ENCODE measurements at regions not wholly inside any gene's neighbourhood (a gene's known extent, or its start where the extent isn't known, plus 50 kb on each side); places are given as distances from the start of the nearest gene placed in this dataset.

DNA sequence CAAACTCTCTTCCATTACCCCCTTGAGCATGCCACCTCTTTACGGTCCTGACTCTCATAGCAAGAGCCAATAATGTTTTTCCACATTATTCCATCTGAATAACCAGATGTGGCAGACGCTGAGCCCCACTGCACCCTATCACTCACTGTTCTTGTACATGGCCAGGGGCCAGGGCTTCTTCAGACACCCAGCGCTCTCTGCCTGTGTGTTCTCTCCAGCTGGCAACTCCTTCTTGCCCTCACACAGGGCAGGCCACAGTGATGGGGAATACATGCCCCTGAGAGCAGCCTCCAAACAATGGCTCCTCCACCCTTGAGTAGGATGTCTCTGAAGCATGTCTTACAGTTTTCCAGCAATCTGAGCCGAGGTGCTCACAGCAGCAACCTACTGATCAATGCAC, 50.8 kb upstream of the STIM2 start:
- no peak for DNase-seq
- ChIA-PET POLR2A (ENCODE audit: unreplicated experiment) (no interaction called here), CTCF (no interaction called here)
- in situ Hi-C loops (cut with MboI; ENCODE audit: low sequenced_read_pairs): no loop called here
- no peak for ATAC-seq (ENCODE audit: low read depth)
- no peak overlapping the region for H2AK9ac ChIP-seq (replicated peaks; ENCODE audit: low read depth, low read length, poor library complexity)
- H4K8ac ChIP-seq (ENCODE audit: low read depth in 2 of 2, low read length in 2 of 2): no peak overlapping the region
- no peaks in the 10 kb centered on the region for H3K79me1 ChIP-seq (ENCODE audit: low read depth in 1 of 2, low read length in 2 of 2)
- H3K56ac ChIP-seq (ENCODE audit: extremely low read depth, insufficient read depth, low read length): no peak overlapping the region
- no peak overlapping the region for H3K4me2 ChIP-seq (ENCODE audit: low read depth, low read length)
- H3K9ac ChIP-seq (ENCODE audit: low read depth, low read length): no peak overlapping the region
- no peak overlapping the region for H2BK5ac ChIP-seq (ENCODE audit: low read depth, low read length, poor library complexity, severe bottlenecking)
- no peaks in the 10 kb centered on the region for H4K20me1 ChIP-seq (ENCODE audit: insufficient read depth, low read length)
- H3K27me3 ChIP-seq (ENCODE audit: control insufficient read depth, insufficient read depth, low read length): no peaks in the 10 kb centered on the region; the same call in 1 of the 2 replicates
- H3K4ac ChIP-seq (ENCODE audit: low read depth, low read length): no peak overlapping the region
- no peak overlapping the region for H3K18ac ChIP-seq (ENCODE audit: low read depth, low read length)
- BruUV-seq (replicated peaks): no TSS peak
- no peak overlapping the region for H3K27ac ChIP-seq (ENCODE audit: insufficient read depth, low read length)
- peaks cover 11% of the 10 kb centered on the region; the same call in 1 of the 2 replicates for H3K9me1 ChIP-seq (ENCODE audit: insufficient read depth, low read length)
- H2BK120ac ChIP-seq (ENCODE audit: low read depth, low read length): no peak overlapping the region
- no peaks in the 10 kb centered on the region for H3K36me3 ChIP-seq (ENCODE audit: control insufficient read depth, insufficient read depth, low read length)
- H3K4me1 ChIP-seq (ENCODE audit: control insufficient read depth, insufficient read depth, low read length): peaks cover 2% of the 10 kb centered on the region; the same call in 1 of the 2 replicates
- H3K23ac ChIP-seq (ENCODE audit: low read depth, low read length): no peak overlapping the region
- no peaks in the 10 kb centered on the region for H3K9me3 ChIP-seq (ENCODE audit: control insufficient read depth, insufficient read depth, low read length)
- dilution Hi-C loops (cut with HindIII; ENCODE audit: low sequenced_read_pairs, unreplicated experiment): no loop called here
- H2AFZ ChIP-seq (replicated peaks; ENCODE audit: low read length, poor library complexity): no peak overlapping the region
- H3K14ac ChIP-seq (replicated peaks; ENCODE audit: low read depth, low read length): no peak overlapping the region
- H2AK5ac ChIP-seq (ENCODE audit: low read depth, low read length): no peak overlapping the region
- TF ChIP-seq RAD21 (IDR thresholded peaks at IDR 0.05; ENCODE audit: low read length) (no peak), FOS (IDR thresholded peaks at IDR 0.05; ENCODE audit: low read depth, low read length) (no peak), MAZ (IDR thresholded peaks at IDR 0.05; ENCODE audit: borderline replicate concordance, low read depth, low read length) (no peak), MAFK (IDR thresholded peaks at IDR 0.05; ENCODE audit: low read depth, low read length) (no peak), SMC3 (IDR thresholded peaks at IDR 0.05; ENCODE audit: low read depth, low read length) (no peak), CEBPB (IDR thresholded peaks at IDR 0.05; ENCODE audit: low read depth, low read length) (no peak), RCOR1 (IDR thresholded peaks at IDR 0.05; ENCODE audit: insufficient replicate concordance, low read length) (no peak), MXI1 (IDR thresholded peaks at IDR 0.05; ENCODE audit: borderline replicate concordance, low read depth, low read length) (no peak), NFE2L2 (IDR thresholded peaks at IDR 0.05; ENCODE audit: low read depth, low read length) (no peak), CTCF (conservative IDR thresholded peaks at IDR 0.05; ENCODE audit: low read depth, low read length) (no peak), CHD1 (IDR thresholded peaks at IDR 0.05; ENCODE audit: low read depth, low read length) (no peak), ELK1 (IDR thresholded peaks at IDR 0.05; ENCODE audit: borderline replicate concordance, low read depth, low read length) (no peak), POLR2A (IDR thresholded peaks at IDR 0.05; ENCODE audit: low read depth, low read length) (no peak), RFX5 (IDR thresholded peaks at IDR 0.05; ENCODE audit: low read depth, low read length) (no peak), BHLHE40 (IDR thresholded peaks at IDR 0.05; ENCODE audit: low read depth, low read length) (no peak)
- TF ChIP-seq, protein P1, sequence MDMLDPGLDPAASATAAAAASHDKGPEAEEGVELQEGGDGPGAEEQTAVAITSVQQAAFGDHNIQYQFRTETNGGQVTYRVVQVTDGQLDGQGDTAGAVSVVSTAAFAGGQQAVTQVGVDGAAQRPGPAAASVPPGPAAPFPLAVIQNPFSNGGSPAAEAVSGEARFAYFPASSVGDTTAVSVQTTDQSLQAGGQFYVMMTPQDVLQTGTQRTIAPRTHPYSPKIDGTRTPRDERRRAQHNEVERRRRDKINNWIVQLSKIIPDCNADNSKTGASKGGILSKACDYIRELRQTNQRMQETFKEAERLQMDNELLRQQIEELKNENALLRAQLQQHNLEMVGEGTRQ (IDR thresholded peaks at IDR 0.05; ENCODE audit: low read depth, low read length): no peak
- no peak overlapping the region for H3K4me3 ChIP-seq (ENCODE audit: insufficient read depth, low read depth, low read length)
- no peak overlapping the region for H4K5ac ChIP-seq (ENCODE audit: low read depth, low read length)
- 29% methylated on average over 1 of the region's 4 CpGs; no CpG with 5 or more reads in 1 of the 2 experiments for WGBS, 2 experiments (ENCODE audit: extremely low coverage in 2 of 2, insufficient read length in 1 of 2)
- no peak overlapping the region for H2BK15ac ChIP-seq (ENCODE audit: low read depth, low read length)
- no peak overlapping the region for H4K91ac ChIP-seq (ENCODE audit: insufficient read depth, low read depth, low read length)
- H2BK20ac ChIP-seq (ENCODE audit: low read depth, low read length): no peak overlapping the region
- intact Hi-C loops (cut with micrococcal nuclease): no loop called here
